GM21786 (cell line): ENCODE measurements at regions not wholly inside any gene's neighbourhood (a gene's known extent, or its start where the extent isn't known, plus 50 kb on each side); places are given as distances from the start of the nearest gene placed in this dataset.

Experiments
- ATAC-seq: cut with Tn5 transposase; IDR thresholded peaks from one replicate; pipeline ENCODE4 v1.9.1; 2021; ENCODE audit not compliant: unreplicated experiment

DNA sequence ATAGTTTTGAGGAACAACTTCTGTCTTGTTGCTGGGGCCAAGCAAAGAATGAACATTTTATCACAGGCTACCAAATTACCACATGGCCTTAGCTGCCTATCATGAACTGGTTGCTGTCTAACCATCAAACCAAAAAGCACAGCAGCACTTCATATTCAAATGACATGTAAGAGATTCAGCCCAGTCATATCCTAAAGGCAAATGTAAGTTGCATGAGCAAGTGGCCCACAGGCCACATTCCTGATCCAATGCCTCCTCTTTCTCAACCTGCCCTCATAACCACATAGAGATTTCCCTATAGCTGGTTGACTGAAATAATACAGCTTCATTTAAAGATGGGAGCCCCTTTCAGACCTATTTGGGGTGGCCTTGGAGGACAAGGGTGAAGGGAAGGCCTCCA is 572.3 kb downstream of the IRS1 start:
- no peak for ATAC-seq

DNA sequence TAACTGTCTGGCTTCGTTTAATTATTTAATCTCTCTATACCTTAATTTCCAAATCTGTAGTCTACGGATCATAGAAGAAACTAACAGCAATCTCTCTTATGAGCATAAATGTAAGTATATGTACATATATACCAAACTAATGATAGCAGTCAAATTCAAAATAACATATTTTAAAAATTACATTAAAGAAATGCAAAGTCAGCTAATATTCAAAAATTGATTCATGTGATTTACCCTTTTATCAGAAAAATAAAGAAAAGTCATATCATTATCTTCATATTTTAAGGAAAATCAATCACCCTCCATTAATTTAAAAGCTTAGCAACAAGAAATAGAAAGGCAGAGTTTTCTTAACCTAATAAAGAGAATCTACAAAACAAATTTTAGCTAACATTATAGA is 575.9 kb downstream of the IRS1 start:
- no peak for ATAC-seq

DNA sequence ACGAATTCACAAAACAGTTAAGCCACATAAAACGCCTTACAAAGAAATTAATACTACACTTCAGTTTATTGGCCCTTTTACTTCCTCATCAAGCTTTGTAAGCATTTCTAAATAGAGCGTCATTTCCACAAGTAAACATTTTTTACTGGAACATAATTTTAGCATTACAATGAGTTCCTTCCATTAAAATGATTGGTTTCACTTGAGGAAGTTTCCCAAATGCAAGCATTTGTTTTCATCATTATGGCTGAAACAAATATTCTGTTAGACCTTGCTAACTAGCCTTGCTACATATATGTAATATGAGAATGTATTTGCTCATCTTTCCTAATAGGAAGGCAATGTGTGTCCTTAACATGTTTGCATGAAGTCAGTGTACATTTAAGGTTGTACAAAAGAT is 579.1 kb downstream of the IRS1 start:
- ATAC-seq, result no peak

DNA sequence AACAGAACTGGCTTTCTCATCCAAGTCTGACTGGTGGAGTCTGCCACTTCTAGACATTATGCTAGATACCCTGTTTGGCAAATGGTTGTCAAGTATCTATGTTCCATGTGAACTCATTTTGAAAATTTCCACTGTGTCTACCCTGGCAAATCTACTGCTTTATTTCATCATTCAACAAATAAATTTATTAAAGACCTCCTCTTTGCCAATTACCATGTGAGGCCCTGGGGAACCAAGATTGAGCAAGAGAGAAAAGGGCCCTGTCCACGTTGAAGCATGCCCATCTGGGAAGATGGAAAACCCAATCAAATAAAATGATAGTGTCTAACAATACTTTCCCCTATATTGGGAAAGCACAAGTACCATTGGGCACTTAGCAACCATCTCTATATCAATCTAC is 582.4 kb downstream of the IRS1 start:
- ATAC-seq, result no peak

DNA sequence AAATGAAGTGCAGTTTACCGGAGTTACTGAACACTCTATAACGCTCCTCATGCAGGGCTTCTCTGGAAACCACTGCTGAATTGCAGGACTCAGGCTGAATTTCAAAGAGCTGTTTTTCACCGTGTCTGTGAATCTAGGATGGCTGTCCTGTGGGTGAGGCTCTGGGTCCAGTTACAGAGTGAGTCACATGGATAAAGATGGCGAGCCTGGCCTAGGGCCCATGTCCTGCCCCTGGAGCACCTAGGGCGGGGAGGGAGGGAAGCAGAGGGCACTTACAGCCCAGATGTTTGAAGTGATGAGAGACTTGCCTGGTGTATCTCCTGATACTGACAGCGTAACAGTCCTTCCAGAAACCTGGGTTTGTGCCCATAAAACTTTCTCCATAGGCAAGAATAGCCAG is 583.0 kb downstream of the IRS1 start:
- no peak for ATAC-seq

DNA sequence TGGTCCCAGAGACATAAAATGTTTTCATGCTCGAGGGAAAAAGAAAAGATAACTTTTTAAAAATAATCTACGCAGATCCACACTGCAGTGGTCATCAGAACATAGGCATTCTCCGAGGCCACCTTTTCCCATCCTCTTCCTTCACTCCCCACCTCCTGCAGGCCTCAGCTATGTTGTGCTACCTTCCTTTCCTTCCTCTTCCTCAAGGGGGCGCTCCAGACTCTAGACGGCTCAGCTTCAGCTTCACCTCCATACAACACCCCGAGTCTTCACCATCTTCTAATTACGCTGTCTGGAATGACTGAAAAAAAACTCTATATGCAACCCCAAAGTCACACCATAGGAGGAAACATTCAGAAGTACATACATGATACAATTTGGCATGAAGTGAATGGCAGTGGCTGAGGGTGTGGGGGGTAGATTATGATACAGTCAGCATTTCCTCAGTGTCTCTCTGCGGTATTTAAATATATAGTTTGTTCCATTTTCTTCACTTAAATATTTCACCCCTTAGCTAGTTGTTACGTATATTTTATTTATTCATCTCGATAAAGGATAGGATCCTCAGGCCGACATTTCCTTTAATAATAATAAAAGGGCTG is 583.6 kb downstream of the IRS1 start:
- peak; percentile 95 for ATAC-seq

DNA sequence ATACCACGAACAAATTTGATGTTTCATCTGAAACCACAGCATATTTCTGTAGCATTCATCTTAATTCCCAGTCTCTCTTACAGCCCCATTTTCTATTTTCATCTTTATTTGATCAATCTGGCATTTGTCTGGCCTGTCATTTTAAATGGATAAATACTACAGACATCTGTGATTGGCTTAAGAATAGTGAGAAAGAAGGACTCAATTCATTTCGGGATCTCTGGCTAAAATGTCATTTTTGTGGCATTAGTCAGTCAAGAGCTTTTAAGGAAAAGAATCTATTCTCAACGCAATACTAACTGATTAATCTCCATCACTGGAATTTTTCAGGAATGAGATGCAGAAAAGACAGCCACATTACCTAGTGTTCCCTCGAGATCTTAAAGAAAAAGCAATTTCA is 585.9 kb downstream of the IRS1 start:
- ATAC-seq, result no peak

DNA sequence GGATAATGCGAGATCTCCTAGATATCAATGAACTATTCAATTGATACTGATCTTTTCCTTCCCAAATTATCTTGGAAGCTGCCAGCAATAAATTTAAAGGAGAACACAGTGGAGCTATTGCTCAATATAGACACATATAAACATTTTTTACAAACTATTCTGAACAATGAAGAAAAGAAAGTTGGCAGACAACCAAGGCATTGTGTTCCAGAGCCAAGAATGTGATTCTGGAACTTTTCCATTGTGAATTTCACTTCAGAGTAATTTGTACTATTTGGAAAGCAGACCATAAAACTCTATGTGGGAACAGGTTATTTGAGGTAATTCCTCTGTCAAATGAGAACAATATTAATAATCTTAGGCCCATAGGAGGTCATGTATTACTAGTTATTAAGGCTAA is 588.2 kb downstream of the IRS1 start:
- no peak for ATAC-seq

DNA sequence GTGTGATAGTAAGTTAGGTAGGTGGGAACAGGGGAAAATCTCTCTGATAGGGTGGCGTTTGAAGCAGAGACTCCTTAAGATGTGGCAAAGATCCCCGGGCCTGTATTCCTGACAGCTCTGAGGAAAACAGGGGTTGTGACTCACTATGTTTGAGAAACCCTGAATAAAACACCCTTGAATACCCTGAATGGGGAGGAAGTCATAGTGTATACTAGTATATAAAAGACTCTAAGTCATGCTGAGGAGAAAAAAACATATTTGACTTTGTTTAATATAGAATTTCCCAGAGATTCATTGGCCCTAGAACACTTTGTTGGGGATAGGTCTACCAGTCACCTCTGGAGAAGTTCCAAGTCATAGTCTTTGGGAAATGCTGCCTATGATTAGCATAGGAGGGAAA is 590.9 kb downstream of the IRS1 start:
- no peak for ATAC-seq

DNA sequence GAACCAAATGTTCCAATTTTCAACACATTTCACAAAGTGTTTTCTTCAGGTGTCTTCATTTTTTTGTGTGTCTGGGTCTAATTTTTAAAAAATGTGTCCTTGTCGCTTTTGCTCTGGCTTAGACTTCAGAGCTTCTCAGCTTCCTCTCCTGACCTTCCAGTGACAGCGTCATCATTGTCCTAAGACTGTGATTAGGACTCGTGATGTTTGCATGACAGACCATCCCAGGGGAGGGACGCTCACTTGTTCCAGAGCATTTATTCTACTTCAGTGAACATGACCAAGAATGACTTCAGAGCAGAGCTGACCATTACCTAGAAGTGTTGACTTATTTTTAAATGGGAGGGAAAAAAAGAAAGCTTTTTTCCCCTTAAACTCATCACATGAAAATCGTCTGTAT is 591.9 kb downstream of the IRS1 start:
- ATAC-seq, result no peak

DNA sequence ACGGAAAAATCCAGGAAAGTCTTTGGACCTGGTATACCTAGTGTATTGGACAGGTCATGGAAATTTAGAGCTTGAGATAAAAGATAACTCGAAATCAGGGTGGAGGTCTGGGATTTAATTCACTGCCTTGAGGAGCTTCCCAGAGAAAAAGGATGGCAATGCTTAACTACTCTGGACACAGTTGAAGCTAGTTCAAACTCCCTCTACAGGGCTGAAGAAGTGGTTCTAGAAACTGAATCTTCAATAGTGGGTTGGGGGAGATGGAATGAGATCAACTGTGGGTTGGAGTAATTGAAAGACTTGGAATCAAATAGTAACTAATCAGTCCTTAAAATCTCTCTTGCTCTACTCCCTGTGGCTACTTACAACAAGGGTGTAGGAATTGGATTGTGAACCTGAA is 600.1 kb downstream of the IRS1 start:
- ATAC-seq, result no peak

DNA sequence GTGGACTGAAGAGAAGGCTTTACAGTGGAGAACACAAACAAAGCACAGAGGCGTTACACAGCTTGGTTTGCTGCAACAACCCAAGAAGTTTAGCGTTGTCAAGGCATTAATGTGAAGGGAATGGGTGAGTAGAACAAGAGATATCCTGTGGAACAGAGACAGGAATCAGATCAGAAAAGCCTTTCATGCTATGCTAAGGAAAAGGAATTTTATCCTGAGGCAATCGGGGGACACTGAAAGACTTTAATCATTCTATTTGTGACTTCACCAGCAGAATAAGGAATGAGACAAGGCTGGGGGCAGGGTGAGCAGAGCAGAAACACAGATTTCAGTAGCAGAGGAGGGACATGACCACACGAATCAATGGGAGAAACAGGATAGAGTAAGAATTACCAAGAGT is 600.7 kb downstream of the IRS1 start:
- ATAC-seq, result no peak

DNA sequence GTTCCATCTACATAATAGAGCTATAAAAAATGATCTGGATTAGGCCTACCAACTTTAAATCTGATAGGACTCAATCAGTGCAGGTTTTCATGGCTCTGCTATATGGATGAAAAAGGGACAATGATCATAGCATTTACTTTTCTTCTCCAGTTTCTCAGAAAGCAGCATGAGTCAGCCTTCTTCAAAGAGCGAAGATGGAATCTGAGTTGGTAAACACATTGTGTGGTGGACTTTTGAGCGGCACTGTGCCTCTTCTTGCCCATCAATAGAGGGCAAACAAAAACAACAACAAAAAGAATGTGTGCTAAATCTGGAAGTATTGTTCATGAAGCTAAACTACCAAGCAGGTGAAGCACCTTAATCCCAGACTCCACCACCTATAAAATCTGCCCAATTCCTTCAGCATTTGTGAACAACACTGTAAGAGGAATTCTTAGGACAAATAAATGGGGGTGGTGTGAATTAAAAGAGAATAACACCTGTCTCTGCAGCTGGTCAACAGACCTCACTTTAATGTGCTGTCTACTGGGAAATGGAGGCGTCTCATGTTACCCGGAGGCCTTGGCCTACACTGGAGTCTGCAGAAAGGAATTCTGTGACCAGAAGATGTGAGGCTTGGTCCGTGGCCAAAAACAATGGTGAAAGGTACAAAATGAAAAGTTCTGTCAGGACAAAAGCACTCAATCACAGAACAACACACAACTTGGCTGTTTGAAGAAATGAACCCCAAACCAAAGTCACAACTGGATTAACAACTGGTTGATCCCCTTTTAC is 609.0 kb downstream of the IRS1 start:
- no peak for ATAC-seq

DNA sequence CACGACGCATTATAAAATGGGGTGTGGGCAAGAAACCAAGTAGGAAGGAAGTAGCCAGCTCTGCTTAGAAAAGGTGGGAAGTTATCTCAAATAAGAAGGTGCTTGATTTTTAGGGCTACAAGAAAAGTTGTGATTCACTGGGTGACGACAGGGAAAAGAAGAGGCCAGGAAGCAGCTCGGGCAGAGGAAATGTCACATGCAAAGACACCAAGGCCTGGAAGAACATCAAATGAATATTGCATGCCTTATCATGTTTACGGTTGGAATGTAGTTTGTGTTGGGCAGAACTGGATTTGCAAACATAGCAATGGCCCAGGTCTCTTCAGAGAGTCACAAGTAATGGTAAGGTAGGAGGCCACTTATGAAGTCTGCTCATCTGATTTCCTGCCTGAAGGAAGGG is 610.6 kb downstream of the IRS1 start:
- ATAC-seq, result no peak

DNA sequence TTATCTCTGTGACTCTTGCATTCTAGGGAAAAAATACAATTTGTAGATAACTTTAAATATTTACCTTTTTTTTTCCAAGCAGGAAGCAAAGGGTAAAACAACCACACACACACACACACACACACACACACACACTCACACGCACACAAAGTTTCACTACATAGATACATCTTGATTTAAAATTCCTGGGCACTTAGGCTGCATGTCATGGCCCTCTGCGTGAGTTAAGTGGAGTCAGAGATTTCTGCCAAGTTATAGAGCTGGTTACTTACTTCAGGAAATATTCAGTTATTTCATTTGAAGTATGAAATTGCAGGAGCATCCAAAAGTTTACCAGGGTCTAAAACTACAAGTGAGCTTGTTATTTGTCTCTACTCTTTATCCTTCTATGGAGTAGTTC is 612.0 kb downstream of the IRS1 start:
- no peak for ATAC-seq

DNA sequence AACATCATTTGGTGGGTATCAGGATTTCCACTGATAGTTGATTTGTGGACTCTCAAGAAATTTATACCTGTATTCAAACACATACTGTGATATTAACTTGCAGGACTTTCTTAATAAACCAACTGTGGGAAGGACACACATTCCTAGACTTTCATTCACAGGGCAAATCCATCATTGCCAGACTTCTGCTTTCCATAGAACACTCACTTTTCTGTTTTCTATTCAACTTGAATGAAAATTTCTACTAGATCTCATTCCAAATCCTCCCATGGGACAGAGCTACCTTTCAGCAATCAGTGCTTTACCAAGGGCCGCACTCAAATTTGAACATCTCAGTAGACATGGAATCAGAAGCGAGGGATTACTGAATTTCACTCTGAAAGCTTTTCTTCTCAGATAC is 612.5 kb downstream of the IRS1 start:
- ATAC-seq, result no peak

DNA sequence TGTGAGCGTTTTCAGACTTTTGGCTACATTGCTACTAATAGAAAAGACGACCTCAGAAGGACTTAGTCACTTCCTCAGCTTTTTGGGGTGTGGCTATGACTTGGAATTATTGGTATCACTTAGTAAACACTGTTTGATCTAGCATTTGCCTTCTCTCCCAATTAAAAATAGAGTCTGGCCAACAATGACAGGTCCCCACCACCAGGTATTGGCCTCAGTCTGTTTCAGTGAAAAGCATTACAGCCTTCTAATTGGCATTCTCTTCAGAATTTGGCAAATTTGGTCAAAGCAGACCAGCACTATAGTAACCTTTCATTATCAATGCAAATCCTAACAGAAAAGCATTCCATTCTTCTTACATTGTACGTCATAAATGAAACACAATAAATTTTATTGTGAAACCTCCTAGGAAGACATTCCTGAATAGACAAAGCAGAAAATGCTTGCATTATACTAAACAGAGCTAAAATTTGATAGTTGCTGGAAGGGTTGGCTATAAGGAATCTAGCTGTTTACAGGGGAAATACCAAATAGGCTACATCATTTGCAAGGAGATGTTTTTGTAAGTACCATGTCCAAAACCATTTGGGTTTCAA is 613.9 kb downstream of the IRS1 start:
- no peak for ATAC-seq

DNA sequence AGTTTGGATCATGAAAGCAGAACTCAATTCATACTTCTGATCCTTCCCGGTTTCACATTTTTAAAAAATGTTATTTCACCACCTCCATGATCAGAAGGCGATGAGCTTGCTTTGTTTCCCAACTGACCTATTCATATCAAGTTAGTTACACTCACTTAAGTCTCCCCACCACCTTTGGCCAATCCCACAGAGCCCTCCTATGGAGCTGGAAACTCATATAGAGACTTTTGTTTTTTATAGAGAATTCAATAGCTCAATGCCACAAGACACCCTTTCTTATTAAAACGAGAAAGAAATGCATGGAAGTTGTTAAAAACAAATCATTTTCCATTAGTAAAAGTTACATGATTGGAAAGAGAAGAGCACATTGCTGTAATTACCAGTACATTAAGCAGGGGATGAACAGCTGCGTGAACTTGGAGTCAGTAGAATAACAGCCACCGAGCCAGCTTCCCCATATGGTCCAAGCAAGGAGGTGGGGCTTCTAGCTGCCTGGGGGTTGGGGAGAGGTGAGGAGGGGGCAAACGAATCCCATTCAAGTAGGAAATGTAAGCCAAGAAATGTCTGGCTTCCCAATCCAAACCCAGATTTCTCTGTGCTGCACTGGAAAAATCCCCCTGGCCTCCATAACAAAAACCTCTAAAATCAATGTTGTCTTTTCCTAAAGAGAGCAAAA is 614.5 kb downstream of the IRS1 start:
- ATAC-seq, result no peak

DNA sequence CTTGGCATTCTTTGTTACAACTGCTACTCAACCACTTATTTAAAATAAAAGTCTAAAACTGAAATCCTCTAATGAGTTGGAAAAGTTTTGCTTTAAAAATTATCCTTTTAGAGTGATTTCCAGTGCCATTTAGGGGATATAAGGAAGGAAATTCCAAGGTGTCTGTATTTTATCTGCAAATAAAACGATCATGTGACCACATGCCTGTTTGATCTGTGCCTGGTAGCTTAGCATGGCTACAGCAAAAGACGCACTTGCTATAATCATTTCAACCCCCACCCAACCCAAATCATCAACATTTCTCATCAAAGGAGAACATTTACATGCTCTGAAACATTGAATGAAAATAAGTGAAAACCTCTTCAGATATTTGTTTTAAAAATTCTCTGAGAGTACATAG is 615.1 kb downstream of the IRS1 start:
- no peak for ATAC-seq

DNA sequence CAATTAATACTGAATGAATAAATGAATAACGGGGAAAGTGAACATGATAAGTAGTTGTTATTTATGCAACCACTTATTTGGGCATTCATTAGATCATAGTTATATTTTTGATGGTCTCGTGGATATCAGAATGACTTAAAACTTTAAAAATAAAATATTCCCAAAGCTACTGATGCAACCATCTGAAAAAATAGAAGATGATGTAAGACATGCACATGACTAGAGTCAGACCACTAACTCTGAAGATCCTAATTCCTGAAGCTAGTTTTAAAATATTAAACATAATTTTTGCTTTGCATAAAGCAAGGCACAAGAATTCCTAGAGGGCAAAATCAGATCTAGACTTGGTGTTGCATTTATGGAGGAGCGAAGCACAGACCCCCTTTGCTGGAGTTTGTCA is 616.1 kb downstream of the IRS1 start:
- no peak for ATAC-seq

DNA sequence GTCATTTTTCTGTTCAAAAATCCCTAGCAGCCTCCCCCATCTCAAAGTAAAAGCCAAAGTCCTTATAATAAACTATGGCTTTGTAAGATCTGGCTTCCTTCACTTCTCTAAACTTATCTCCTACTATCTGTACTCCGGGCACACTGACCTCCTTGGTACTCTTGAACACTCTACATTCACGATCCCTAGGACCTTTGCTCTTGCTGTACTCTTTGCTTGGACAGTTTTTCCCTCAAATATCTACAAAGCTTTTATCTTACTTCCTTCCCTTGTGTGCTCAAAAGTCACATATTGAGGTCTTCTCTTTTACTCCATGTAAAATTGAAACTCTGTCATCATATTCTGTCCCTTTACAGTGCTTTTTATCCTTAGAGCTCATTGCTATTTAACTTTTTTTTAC is 616.6 kb downstream of the IRS1 start:
- ATAC-seq, result no peak

DNA sequence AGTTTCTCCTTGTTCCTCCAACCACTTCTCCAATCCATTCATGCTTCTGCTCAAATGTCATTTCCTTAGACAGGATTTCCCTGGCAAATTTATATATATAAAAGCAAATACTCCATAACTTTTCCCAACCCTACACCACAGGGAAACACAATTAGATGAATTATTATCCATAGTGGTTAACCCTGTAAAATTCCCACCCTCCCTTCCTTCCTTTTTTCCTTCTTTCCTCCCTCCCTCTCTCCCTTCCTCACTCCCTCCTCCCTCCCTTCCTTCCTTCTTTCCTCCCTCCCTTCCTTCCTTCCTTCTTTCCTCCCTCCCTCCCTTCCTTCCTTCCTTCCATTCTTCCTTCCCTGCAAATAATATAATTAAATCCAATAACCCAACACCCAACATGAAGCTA is 617.7 kb downstream of the IRS1 start:
- no peak for ATAC-seq
